Tibial artery (tissue), 4 donors: ENCODE measurements at regions not wholly inside any gene's neighbourhood (a gene's known extent, or its start where the extent isn't known, plus 50 kb on each side); places are given as distances from the start of the nearest gene placed in this dataset.

ENCODE experiments used
- DNase-seq, 2 donors: peaks; one replicate each; pipeline ENCODE4 v3.0.0-alpha.2; 2019
- H3K27ac ChIP-seq, 2 donors: fragments of 200-600 bp; sonication (generic) in 1 of 2; 1 replicate in 1 of 2; 2 replicates in 1 of 2; pipeline ENCODE4 v1.5.1; 2018 to 2019; ENCODE audit warnings: mild to moderate bottlenecking in 1 of 2
- H3K27me3 ChIP-seq, 2 donors: fragments of 200-600 bp; sonication (generic) in 1 of 2; one replicate each; pipeline versions ENCODE4 v1.5.1 to v1.6.0; 2016 to 2019
- H3K36me3 ChIP-seq, 3 donors: fragments of 200-600 bp; sonication (generic) in 2 of 3; one replicate each; pipeline ENCODE4 v1.5.1; 2016 to 2019; ENCODE audit warnings: mild to moderate bottlenecking in 2 of 3
- H3K4me1 ChIP-seq, 4 donors: fragments of 200-600 bp; sonication (generic) in 2 of 4; 1 replicate in 3 of 4; 2 replicates in 1 of 4; pipeline ENCODE4 v1.5.1; 2016 to 2019
- H3K4me3 ChIP-seq, 2 donors: fragments of 200-600 bp; sonication (generic) in 1 of 2; 1 replicate in 1 of 2; 2 replicates in 1 of 2; pipeline ENCODE4 v1.5.1; 2018 to 2019; ENCODE audit warnings: mild to moderate bottlenecking in 2 of 2
- H3K9me3 ChIP-seq, 3 donors: fragments of 200-600 bp; sonication (generic) in 1 of 3; one replicate each; pipeline ENCODE4 v1.5.1; 2016 to 2019
- CTCF ChIP-seq, 2 experiments: fragments of 200-600 bp in 1 of 2; fragments of 450-650 bp in 1 of 2; IDR thresholded peaks; one replicate each; pipeline ENCODE4 v1.5.1; 2017 to 2019; ENCODE audit warnings: antibody characterized with exemption in 2 of 2, mild to moderate bottlenecking in 1 of 2, moderate library complexity in 1 of 2
- intact Hi-C: fragments of 100-400 bp; cut with DNase I; formaldehyde crosslinking; loops from one replicate; pipeline ENCODE4 v1.15.0; 2023; ENCODE audit warnings: low total_unique reads

- H3K4me1 ChIP-seq: no peaks in the 10 kb centered on the region
- H3K9me3 ChIP-seq: no peaks in the 10 kb centered on the region
- no peaks in the 10 kb centered on the region for H3K36me3 ChIP-seq
- no peak overlapping the region for H3K4me3 ChIP-seq
- no peak for DNase-seq
- intact Hi-C loops: no loop called here
- H3K27me3 ChIP-seq: no peaks in the 10 kb centered on the region
- H3K27ac ChIP-seq: no peak overlapping the region
- TF ChIP-seq CTCF (IDR thresholded peaks at IDR 0.05): no peak
Measured at GRCh38 chr5:118279540-118280294, 708.6 kb downstream of the DTWD2 start.

GRCh38 chr5:118270526-118270925 is 717.8 kb downstream of the DTWD2 start:
- Histone ChIP-seq H3K27ac (no peak overlapping the region), H3K4me3 (no peak overlapping the region), H3K36me3 (no peaks in the 10 kb centered on the region), H3K4me1 (no peaks in the 10 kb centered on the region), H3K27me3 (no peaks in the 10 kb centered on the region), H3K9me3 (no peaks in the 10 kb centered on the region)
- DNase-seq: no peak
- no peak for TF ChIP-seq CTCF (IDR thresholded peaks at IDR 0.05)
- intact Hi-C loops: no loop called here

- no peak for DNase-seq
- Histone ChIP-seq H3K4me1 (no peaks in the 10 kb centered on the region), H3K9me3 (no peaks in the 10 kb centered on the region), H3K27ac (no peak overlapping the region), H3K36me3 (no peaks in the 10 kb centered on the region), H3K27me3 (no peaks in the 10 kb centered on the region), H3K4me3 (no peak overlapping the region)
- intact Hi-C loops: no loop called here
- TF ChIP-seq CTCF (IDR thresholded peaks at IDR 0.05): no peak
Measured at GRCh38 chr5:118258223-118258622, 730.1 kb downstream of the DTWD2 start.

DNA sequence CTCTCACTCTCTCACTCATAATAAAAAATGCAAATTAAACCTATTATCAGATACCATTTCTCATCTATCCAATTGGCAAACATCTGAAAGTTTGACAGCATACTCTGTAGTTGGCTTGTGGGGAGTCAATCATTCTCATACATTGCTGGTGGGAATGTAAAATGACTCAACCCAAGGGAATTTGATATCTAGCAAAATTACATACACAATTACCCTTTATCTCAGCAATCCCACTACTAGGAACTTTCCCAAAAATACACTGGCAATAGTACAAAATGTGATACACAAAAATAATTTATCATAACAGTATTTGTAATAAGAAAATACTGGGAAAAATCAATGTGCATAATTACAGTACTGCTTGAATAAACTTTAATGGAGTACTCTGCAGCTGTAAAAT is 731.3 kb downstream of the DTWD2 start:
- intact Hi-C loops: no loop called here
- no peaks in the 10 kb centered on the region for H3K4me1 ChIP-seq
- no peak overlapping the region for H3K27ac ChIP-seq
- no peak for TF ChIP-seq CTCF (IDR thresholded peaks at IDR 0.05)
- H3K36me3 ChIP-seq: no peaks in the 10 kb centered on the region
- H3K9me3 ChIP-seq: no peaks in the 10 kb centered on the region
- no peak for DNase-seq
- no peaks in the 10 kb centered on the region for H3K27me3 ChIP-seq
- no peak overlapping the region for H3K4me3 ChIP-seq

- TF ChIP-seq CTCF (IDR thresholded peaks at IDR 0.05): no peak
- Histone ChIP-seq H3K4me3 (no peak overlapping the region), H3K27ac (no peak overlapping the region), H3K4me1 (no peaks in the 10 kb centered on the region), H3K36me3 (no peaks in the 10 kb centered on the region), H3K27me3 (no peaks in the 10 kb centered on the region), H3K9me3 (peaks cover 0 to 9% (median 8%) of the 10 kb centered on the region in 3 donors)
- intact Hi-C loops: no loop called here
- DNase-seq: no peak
Measured at GRCh38 chr5:118253225-118254061, 734.9 kb downstream of the DTWD2 start.
